ENCODE measurements at regions not wholly inside any gene's neighbourhood (a gene's known extent, or its start where the extent isn't known, plus 50 kb on each side); places are given as distances from the start of the nearest gene placed in this dataset.

DNA sequence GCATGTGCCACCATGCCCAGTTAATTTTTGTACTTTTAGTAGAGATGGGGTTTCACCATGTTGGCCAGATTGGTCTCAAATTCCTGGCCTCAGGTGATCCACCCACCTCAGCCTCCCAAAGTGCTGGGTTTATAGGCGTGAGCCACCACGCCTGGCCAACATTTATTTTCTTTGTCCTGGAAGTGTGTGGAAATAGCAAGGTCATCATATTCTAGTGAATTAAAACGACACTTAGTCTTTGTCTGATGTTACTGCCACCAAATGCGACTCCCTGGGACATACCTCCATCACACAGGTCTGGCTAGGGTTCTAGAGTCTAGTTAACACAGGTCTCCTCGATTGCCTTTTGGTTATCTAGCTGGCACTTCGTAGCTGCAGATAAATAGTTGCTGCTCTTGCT, 203.1 kb downstream of the AASDH start:
- H3K36me3 ChIP-seq (ENCODE audit: insufficient read depth, low read length): no peaks in the 10 kb centered on the region
- no peak overlapping the region for H3K27ac ChIP-seq (ENCODE audit: low read depth, low read length)
- no peaks in the 10 kb centered on the region for H3K4me1 ChIP-seq (ENCODE audit: control insufficient read depth, insufficient read depth, low read length, unreplicated experiment)
- H3K4me3 ChIP-seq (ENCODE audit: low read depth, low read length): no peak overlapping the region
- H2AFZ ChIP-seq (ENCODE audit: low read length, unreplicated experiment): no peak overlapping the region
- peaks cover 26% of the 10 kb centered on the region; the same call in 1 of the 2 replicates for H3K27me3 ChIP-seq (ENCODE audit: insufficient read depth, low read length)
- H3K79me2 ChIP-seq (ENCODE audit: control insufficient read depth, insufficient read depth, low read length, unreplicated experiment): no peaks in the 10 kb centered on the region

DNA sequence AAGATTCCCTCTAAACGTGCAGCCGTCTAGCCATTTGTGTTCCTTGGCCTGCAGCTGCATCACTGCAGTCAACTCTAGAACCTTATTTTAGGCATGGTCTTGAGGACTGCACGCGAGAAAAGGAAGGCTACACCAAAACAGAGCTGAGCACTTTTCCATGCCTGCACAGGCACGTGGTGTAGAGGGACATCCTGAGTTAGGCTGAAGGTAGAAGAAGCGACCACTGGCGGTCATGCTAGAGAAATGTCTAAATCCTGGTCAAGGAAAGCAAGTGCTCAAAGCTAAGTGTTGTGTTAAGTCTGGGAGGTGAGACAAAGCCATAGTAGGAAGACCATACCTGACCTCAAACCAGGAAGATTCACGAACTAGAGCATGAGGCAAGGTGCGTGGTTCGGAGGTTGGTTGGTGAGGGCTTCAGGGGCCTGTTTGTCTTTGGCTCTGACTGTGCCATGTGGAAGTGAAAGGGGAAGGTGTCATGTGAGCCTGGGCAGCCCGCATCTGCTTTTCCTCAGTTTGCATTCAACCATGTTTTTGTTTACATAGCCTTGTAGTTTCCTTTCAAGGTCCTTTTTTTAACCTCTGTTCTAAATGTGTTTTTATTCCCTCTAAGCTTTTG, 203.8 kb downstream of the AASDH start:
- H3K27me3 ChIP-seq (ENCODE audit: insufficient read depth, low read length): peaks cover 33% of the 10 kb centered on the region
- no peaks in the 10 kb centered on the region for H3K4me1 ChIP-seq (ENCODE audit: control insufficient read depth, insufficient read depth, low read length, unreplicated experiment)
- H3K36me3 ChIP-seq (ENCODE audit: insufficient read depth, low read length): no peaks in the 10 kb centered on the region
- H3K4me3 ChIP-seq (ENCODE audit: low read depth, low read length): no peak overlapping the region
- H2AFZ ChIP-seq (ENCODE audit: low read length, unreplicated experiment): no peak overlapping the region
- no peaks in the 10 kb centered on the region for H3K79me2 ChIP-seq (ENCODE audit: control insufficient read depth, insufficient read depth, low read length, unreplicated experiment)
- no peak overlapping the region for H3K27ac ChIP-seq (ENCODE audit: low read depth, low read length)

DNA sequence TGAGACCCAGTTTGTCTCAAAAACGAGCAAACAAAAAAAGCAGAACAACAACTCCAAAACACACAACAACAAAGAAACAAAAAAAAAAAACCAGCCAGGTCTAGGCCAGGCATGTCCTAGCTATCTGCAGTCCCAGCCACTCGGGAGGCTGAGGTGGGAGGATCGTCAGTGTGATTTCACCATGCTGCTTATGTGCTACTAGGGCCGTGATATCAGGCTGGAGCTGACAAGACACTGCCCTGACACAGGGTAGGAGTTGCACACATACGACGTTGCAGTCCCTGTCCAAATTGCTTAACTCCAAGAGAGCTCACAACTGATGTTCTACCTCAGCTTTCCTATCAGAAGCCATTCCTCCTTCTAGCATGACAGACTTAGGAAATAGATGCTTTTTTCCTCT, 204.9 kb downstream of the AASDH start:
- Histone ChIP-seq H3K4me1 (ENCODE audit: control insufficient read depth, insufficient read depth, low read length, unreplicated experiment) (no peaks in the 10 kb centered on the region), H2AFZ (ENCODE audit: low read length, unreplicated experiment) (no peak overlapping the region), H3K27me3 (ENCODE audit: insufficient read depth, low read length) (peaks cover 35% of the 10 kb centered on the region), H3K27ac (ENCODE audit: low read depth, low read length) (no peak overlapping the region), H3K4me3 (ENCODE audit: low read depth, low read length) (no peak overlapping the region), H3K79me2 (ENCODE audit: control insufficient read depth, insufficient read depth, low read length, unreplicated experiment) (no peaks in the 10 kb centered on the region), H3K36me3 (ENCODE audit: insufficient read depth, low read length) (no peaks in the 10 kb centered on the region)

DNA sequence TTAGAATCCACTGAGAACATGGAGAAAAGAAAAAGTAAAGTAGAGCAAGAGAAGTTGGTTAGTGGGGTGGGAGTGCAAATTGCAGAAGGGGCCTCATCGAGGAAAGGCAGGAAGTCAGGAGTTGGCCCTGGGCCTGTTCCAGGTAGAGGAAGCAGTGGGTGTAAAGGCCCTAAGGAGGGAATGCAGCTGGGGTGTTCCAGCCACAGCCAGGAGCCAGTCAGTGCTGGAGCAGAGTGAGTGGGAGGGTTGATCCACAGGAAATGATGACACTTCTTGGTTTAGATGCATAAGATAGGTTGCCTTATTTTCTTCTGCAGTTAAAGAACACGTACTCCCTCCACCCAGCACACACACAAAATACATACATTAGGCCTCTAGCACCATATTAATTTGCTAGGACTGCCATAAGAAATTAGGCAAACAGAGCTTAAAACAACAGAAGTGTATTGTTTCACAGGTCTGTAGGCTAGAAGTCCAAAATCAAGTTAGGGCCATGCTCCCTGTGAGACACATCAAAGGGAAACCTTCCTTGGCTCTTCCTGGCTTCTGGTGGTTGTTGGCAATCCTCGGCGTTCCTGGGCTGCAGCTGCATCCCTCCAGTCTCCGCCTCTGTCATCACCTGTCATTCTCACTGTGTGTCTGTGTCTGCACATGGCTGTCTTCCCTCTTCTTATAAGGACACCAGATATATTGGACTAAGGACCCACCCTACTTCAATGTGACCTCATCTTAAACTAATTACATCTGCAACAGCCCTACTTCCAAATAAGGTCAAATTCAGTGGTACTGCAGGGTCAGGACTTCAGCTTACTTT, 205.9 kb downstream of the AASDH start:
- H3K79me2 ChIP-seq (ENCODE audit: control insufficient read depth, insufficient read depth, low read length, unreplicated experiment): no peaks in the 10 kb centered on the region
- peaks cover 34% of the 10 kb centered on the region for H3K27me3 ChIP-seq (ENCODE audit: insufficient read depth, low read length)
- H3K4me1 ChIP-seq (ENCODE audit: control insufficient read depth, insufficient read depth, low read length, unreplicated experiment): no peaks in the 10 kb centered on the region
- H3K36me3 ChIP-seq (ENCODE audit: insufficient read depth, low read length): no peaks in the 10 kb centered on the region
- no peak overlapping the region for H2AFZ ChIP-seq (ENCODE audit: low read length, unreplicated experiment)
- H3K4me3 ChIP-seq (ENCODE audit: low read depth, low read length): no peak overlapping the region
- no peak overlapping the region for H3K27ac ChIP-seq (ENCODE audit: low read depth, low read length)

DNA sequence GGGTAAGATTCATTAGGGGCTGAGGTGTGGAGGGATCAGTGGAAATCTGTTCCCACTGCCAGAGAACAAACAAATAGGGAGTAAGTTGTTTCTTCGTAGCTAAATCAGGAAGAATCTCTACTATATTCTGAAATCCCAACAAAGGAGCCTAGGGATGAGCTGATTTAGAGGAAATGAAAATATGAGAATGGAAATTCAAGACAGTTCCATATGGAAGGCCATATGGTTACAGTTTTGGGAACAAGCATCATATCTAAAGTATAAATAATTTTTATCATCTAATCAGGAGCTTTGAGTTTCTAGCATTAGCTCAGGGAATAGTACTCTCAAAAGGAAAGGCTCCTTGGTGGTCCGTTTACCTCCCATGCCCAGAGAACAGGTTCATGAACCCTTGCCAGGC, 218.2 kb downstream of the AASDH start:
- Histone ChIP-seq H3K79me2 (ENCODE audit: control insufficient read depth, insufficient read depth, low read length, unreplicated experiment) (no peaks in the 10 kb centered on the region), H3K27me3 (ENCODE audit: insufficient read depth, low read length) (peaks cover 65% of the 10 kb centered on the region), H3K36me3 (ENCODE audit: insufficient read depth, low read length) (no peaks in the 10 kb centered on the region), H3K4me1 (ENCODE audit: control insufficient read depth, insufficient read depth, low read length, unreplicated experiment) (no peaks in the 10 kb centered on the region), H3K4me3 (ENCODE audit: low read depth, low read length) (no peak overlapping the region), H2AFZ (ENCODE audit: low read length, unreplicated experiment) (no peak overlapping the region), H3K27ac (ENCODE audit: low read depth, low read length) (no peak overlapping the region)

DNA sequence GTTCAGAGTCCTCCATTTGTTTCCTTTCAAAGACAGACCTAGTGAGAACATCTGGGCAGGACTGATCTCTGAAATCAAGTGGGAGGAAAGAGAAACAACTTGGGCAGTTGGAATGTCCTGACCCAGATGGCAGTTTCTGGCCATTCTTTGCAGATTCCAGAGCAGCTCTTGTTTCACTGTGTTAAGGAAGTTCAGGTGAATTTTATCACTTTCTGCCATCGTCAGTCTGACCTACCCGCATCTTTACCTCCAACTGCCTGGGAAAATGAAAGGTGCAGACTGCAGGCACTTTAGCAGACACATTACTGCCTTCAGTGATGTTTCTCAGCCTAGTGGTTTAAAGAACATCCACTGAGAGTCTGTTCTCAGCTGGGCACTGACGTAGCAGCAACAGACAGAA, 216.2 kb downstream of the CEP135 start:
- Histone ChIP-seq H2AFZ (ENCODE audit: low read length, unreplicated experiment) (no peak overlapping the region), H3K27me3 (ENCODE audit: insufficient read depth, low read length) (peaks cover 41% of the 10 kb centered on the region), H3K79me2 (ENCODE audit: control insufficient read depth, insufficient read depth, low read length, unreplicated experiment) (no peaks in the 10 kb centered on the region), H3K4me1 (ENCODE audit: control insufficient read depth, insufficient read depth, low read length, unreplicated experiment) (no peaks in the 10 kb centered on the region), H3K4me3 (ENCODE audit: low read depth, low read length) (no peak overlapping the region), H3K36me3 (ENCODE audit: insufficient read depth, low read length) (no peaks in the 10 kb centered on the region), H3K27ac (ENCODE audit: low read depth, low read length) (no peak overlapping the region)

DNA sequence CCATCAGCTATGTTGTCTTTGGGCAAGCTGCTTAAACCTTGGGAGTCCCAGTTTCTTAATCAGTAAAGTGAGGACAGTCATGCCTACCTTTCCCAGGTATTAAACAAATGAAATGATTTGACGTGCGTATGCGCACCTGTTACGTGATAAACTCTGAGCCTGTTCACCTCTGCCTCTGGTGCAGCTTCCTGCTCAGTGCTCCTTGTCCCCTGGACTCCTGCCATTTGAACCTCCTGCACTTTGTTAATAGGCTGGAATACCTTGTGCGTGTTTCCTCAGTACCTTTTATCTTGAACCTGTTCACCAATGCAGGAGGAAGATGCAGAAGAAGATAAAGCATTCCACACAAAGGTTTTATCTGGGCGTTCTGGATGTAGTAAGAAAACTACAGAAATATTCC, 211.9 kb downstream of the CEP135 start:
- Histone ChIP-seq H3K79me2 (ENCODE audit: control insufficient read depth, insufficient read depth, low read length, unreplicated experiment) (no peaks in the 10 kb centered on the region), H2AFZ (ENCODE audit: low read length, unreplicated experiment) (no peak overlapping the region), H3K36me3 (ENCODE audit: insufficient read depth, low read length) (no peaks in the 10 kb centered on the region), H3K4me3 (ENCODE audit: low read depth, low read length) (no peak overlapping the region), H3K27me3 (ENCODE audit: insufficient read depth, low read length) (peaks cover 40% of the 10 kb centered on the region), H3K4me1 (ENCODE audit: control insufficient read depth, insufficient read depth, low read length, unreplicated experiment) (no peaks in the 10 kb centered on the region), H3K27ac (ENCODE audit: low read depth, low read length) (no peak overlapping the region)

DNA sequence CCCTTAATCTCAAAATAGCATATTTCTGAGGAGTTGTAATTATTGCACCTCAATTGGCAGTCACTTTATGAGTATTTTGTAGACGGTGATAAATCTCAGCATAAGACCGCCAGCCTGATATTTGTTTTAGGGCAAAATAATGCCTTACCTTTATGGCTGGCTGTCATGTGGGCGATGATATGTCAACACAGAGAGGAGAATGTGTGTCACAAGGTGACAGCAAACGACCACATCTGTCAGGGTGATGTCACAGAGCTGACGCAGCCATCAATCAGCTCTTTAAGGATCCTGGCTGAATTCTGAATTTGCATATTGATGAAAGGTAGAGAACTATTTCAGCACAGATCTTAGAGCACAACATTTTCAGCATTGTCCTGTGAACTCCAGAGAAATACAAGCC, 209.7 kb downstream of the CEP135 start:
- no peaks in the 10 kb centered on the region for H3K36me3 ChIP-seq (ENCODE audit: insufficient read depth, low read length)
- no peak overlapping the region for H3K27ac ChIP-seq (ENCODE audit: low read depth, low read length)
- H3K27me3 ChIP-seq (ENCODE audit: insufficient read depth, low read length): peaks cover 39% of the 10 kb centered on the region
- H3K4me3 ChIP-seq (ENCODE audit: low read depth, low read length): no peak overlapping the region
- H3K79me2 ChIP-seq (ENCODE audit: control insufficient read depth, insufficient read depth, low read length, unreplicated experiment): no peaks in the 10 kb centered on the region
- no peak overlapping the region for H2AFZ ChIP-seq (ENCODE audit: low read length, unreplicated experiment)
- H3K4me1 ChIP-seq (ENCODE audit: control insufficient read depth, insufficient read depth, low read length, unreplicated experiment): no peaks in the 10 kb centered on the region

DNA sequence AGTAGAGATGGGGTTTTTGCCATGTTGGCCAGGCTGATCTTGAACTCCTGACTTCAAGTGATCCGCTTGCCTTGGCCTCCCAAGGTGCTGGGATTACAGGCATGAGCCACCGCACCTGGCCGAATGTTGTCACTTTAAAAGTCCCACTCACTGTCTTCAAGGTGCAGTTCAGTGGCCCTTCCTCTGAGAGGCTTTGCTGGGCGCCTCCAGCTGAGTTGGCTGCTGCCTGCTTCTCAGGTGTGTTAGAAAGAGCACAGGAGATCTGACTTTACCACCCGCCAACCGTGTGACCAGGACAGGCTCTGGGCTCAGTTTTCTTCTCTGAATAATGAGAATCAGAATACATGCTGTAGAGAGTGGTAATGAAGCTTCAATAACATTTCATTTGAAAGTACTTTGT, 207.4 kb downstream of the CEP135 start:
- no peaks in the 10 kb centered on the region for H3K79me2 ChIP-seq (ENCODE audit: control insufficient read depth, insufficient read depth, low read length, unreplicated experiment)
- no peak overlapping the region for H3K27ac ChIP-seq (ENCODE audit: low read depth, low read length)
- peaks cover 39% of the 10 kb centered on the region for H3K27me3 ChIP-seq (ENCODE audit: insufficient read depth, low read length)
- H3K4me3 ChIP-seq (ENCODE audit: low read depth, low read length): no peak overlapping the region
- H3K4me1 ChIP-seq (ENCODE audit: control insufficient read depth, insufficient read depth, low read length, unreplicated experiment): no peaks in the 10 kb centered on the region
- H3K36me3 ChIP-seq (ENCODE audit: insufficient read depth, low read length): no peaks in the 10 kb centered on the region
- no peak overlapping the region for H2AFZ ChIP-seq (ENCODE audit: low read length, unreplicated experiment)

DNA sequence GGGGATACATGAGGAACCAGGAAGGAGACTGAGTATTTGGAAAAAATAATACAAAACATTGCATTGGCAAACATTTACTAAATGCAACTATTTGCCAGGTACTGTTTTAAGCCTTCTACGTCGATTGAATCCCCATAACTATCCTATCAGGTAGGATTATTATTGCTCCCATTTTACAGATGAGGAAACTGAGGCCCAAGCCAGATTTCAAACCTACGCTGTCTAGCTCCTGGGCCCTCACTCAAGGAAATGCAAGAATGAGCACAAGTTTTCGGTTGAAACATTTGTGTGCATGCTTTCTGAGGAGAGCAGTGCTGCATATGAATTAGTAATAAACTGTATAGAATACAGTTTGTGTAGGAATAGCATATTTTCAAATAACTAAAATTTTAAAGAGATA, 206.7 kb downstream of the CEP135 start:
- Histone ChIP-seq H3K4me3 (ENCODE audit: low read depth, low read length) (no peak overlapping the region), H3K79me2 (ENCODE audit: control insufficient read depth, insufficient read depth, low read length, unreplicated experiment) (no peaks in the 10 kb centered on the region), H3K27ac (ENCODE audit: low read depth, low read length) (no peak overlapping the region), H3K36me3 (ENCODE audit: insufficient read depth, low read length) (no peaks in the 10 kb centered on the region), H2AFZ (ENCODE audit: low read length, unreplicated experiment) (no peak overlapping the region), H3K4me1 (ENCODE audit: control insufficient read depth, insufficient read depth, low read length, unreplicated experiment) (no peaks in the 10 kb centered on the region), H3K27me3 (ENCODE audit: insufficient read depth, low read length) (peaks cover 35% of the 10 kb centered on the region)

DNA sequence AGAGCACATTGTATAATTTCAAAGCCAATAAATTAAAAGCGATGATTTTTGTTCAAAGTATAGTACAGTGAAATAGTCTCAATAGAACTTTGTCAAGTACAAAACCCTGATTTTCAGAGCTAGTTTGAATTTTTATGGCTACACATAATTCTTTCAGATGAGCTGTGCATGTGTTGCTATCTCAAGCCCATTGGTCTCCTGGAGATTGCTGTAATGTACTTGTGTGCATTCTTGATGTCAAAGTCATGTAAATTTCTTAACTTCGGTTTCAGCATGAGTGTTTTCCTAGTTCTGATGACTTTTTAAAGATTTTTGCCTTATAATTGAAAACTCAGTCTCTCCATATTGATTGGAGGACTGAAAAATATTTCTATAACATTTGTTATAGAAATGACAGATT, 200.8 kb downstream of the CEP135 start:
- no peaks in the 10 kb centered on the region for H3K4me1 ChIP-seq (ENCODE audit: control insufficient read depth, insufficient read depth, low read length, unreplicated experiment)
- 0 out of 2 replicates have a peak, but pooled peaks cover 4% of the 10 kb centered on the region for H3K27me3 ChIP-seq (ENCODE audit: insufficient read depth, low read length)
- no peaks in the 10 kb centered on the region for H3K79me2 ChIP-seq (ENCODE audit: control insufficient read depth, insufficient read depth, low read length, unreplicated experiment)
- no peak overlapping the region for H2AFZ ChIP-seq (ENCODE audit: low read length, unreplicated experiment)
- no peak overlapping the region for H3K4me3 ChIP-seq (ENCODE audit: low read depth, low read length)
- no peak overlapping the region for H3K27ac ChIP-seq (ENCODE audit: low read depth, low read length)
- no peaks in the 10 kb centered on the region for H3K36me3 ChIP-seq (ENCODE audit: insufficient read depth, low read length)
